Smooth muscle cell (in vitro differentiated cells): ENCODE measurements at regions not wholly inside any gene's neighbourhood (a gene's known extent, or its start where the extent isn't known, plus 50 kb on each side); places are given as distances from the start of the nearest gene placed in this dataset.

Source experiments
- DNase-seq: peaks from one replicate; lab custom pipeline; 2025; ENCODE audit not compliant: unreplicated experiment; lab: John Stamatoyannopoulos, UW
- H2AFZ ChIP-seq: fragments of 200-600 bp; sonication (generic); 2 replicates; pipeline ENCODE4 v1.6.0; 2016; ENCODE audit warnings: antibody characterized with exemption, low read depth, mild to moderate bottlenecking
- H3F3A ChIP-seq: fragments of 200-600 bp; sonication (generic); 2 replicates; pipeline ENCODE4 v1.6.0; 2017; ENCODE audit warnings: antibody characterized with exemption, low read depth
- H3K27ac ChIP-seq: fragments of 200-600 bp; sonication (generic); 2 replicates; pipeline ENCODE4 v1.5.1; 2016; ENCODE audit warnings: low read depth, mild to moderate bottlenecking
- H3K27me3 ChIP-seq: fragments of 200-600 bp; sonication (generic); 2 replicates; pipeline ENCODE4 v1.6.1; 2016; ENCODE audit warnings: low read depth, mild to moderate bottlenecking
- H3K36me3 ChIP-seq: fragments of 200-600 bp; sonication (generic); 2 replicates; pipeline ENCODE4 v1.5.1; 2016; ENCODE audit warnings: low read depth
- H3K4me1 ChIP-seq: fragments of 200-600 bp; sonication (generic); 2 replicates; pipeline ENCODE4 v1.5.1; 2016; ENCODE audit warnings: low read depth
- H3K4me2 ChIP-seq: fragments of 200-600 bp; sonication (generic); 2 replicates; pipeline ENCODE4 v1.6.0; 2016; ENCODE audit warnings: mild to moderate bottlenecking
- H3K4me3 ChIP-seq: fragments of 200-600 bp; sonication (generic); 2 replicates; pipeline ENCODE4 v1.5.1; 2016; ENCODE audit warnings: mild to moderate bottlenecking
- H3K79me2 ChIP-seq: fragments of 200-600 bp; sonication (generic); 2 replicates; pipeline ENCODE4 v1.6.0; 2016; ENCODE audit warnings: low read depth, mild to moderate bottlenecking
- H3K9ac ChIP-seq: fragments of 200-600 bp; sonication (generic); 2 replicates; pipeline ENCODE4 v1.6.0; 2016; ENCODE audit warnings: low read depth
- H3K9me3 ChIP-seq: fragments of 200-600 bp; sonication (generic); replicated peaks from 2 replicates; pipeline ENCODE4 v1.5.1; 2016; ENCODE audit warnings: low read depth
- H4K20me1 ChIP-seq: fragments of 200-600 bp; sonication (generic); 2 replicates; pipeline ENCODE4 v1.6.0; 2016; ENCODE audit warnings: low read depth
- CTCF ChIP-seq: fragments of 200-600 bp; sonication (generic); IDR thresholded peaks from 2 replicates; pipeline ENCODE4 v1.5.1; 2017; ENCODE audit warnings: borderline replicate concordance, mild to moderate bottlenecking, antibody characterized with exemption; ENCODE audit not compliant: insufficient read depth, poor library complexity, severe bottlenecking
- WGBS: methylation state at CpG from one replicate; pipeline ENCODE4 v1.1.7; 2016; ENCODE audit warnings: low lambda C conversion rate; 5-methylcytosine and 5-hydroxymethylcytosine counted together

DNA sequence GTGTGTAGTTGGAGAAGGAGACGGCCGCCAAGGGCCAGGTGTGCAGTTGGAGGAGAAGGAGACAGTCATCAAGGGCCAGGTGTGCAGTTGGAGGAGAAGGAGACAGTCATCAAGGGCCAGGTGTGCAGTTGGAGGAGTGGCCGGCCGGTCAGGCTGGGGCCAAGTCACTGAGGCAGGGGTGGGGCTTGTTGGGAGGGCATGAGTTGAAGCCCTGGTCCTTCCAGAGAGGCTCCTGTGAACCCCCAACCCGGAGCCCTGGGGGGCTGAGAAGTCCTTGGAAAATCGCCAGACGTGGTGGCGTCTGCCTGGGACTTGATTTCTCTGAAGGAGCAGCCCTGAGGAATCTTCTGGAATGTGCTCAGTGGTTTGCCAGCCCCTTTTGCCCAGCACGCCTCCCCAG lies 1320.5 kb downstream of the BRD1 start:
- no peaks in the 10 kb centered on the region for H4K20me1 ChIP-seq
- H3K9me3 ChIP-seq: no peaks in the 10 kb centered on the region
- no peaks in the 10 kb centered on the region for H3K4me1 ChIP-seq
- TF ChIP-seq CTCF: no peak
- H3K79me2 ChIP-seq: no peaks in the 10 kb centered on the region
- no peak overlapping the region for H2AFZ ChIP-seq
- no peak overlapping the region for H3K9ac ChIP-seq
- no peak overlapping the region for H3K4me2 ChIP-seq
- H3K27me3 ChIP-seq: no peaks in the 10 kb centered on the region
- H3K27ac ChIP-seq: no peak overlapping the region
- H3K36me3 ChIP-seq: no peaks in the 10 kb centered on the region
- H3F3A ChIP-seq: no peaks in the 10 kb centered on the region
- no peak overlapping the region for H3K4me3 ChIP-seq
- WGBS: 90% methylated on average over 9 of the region's 9 CpGs
- DNase-seq: no peak

GRCh38 chr22:48506506-48507145 lies 1321.0 kb downstream of the BRD1 start:
- H3K9ac ChIP-seq: no peak overlapping the region
- H3K36me3 ChIP-seq: no peaks in the 10 kb centered on the region
- H4K20me1 ChIP-seq: no peaks in the 10 kb centered on the region
- H3K9me3 ChIP-seq: no peaks in the 10 kb centered on the region
- 96% methylated on average over 17 of the region's 17 CpGs for WGBS
- H3K27me3 ChIP-seq: no peaks in the 10 kb centered on the region
- H3F3A ChIP-seq: no peaks in the 10 kb centered on the region
- H3K27ac ChIP-seq: no peak overlapping the region
- no peaks in the 10 kb centered on the region for H3K4me1 ChIP-seq
- DNase-seq: no peak
- H3K79me2 ChIP-seq: no peaks in the 10 kb centered on the region
- H3K4me3 ChIP-seq: no peak overlapping the region
- no peak overlapping the region for H3K4me2 ChIP-seq
- TF ChIP-seq CTCF: no peak
- H2AFZ ChIP-seq: no peak overlapping the region

- no peak for TF ChIP-seq CTCF
- H3K4me2 ChIP-seq: no peak overlapping the region
- H3K27ac ChIP-seq: no peak overlapping the region
- H3K36me3 ChIP-seq: no peaks in the 10 kb centered on the region
- no peak overlapping the region for H3K9ac ChIP-seq
- H3K79me2 ChIP-seq: no peaks in the 10 kb centered on the region
- WGBS: 90% methylated on average over 8 of the region's 8 CpGs
- no peak overlapping the region for H2AFZ ChIP-seq
- H3K4me1 ChIP-seq: no peaks in the 10 kb centered on the region
- no peak for DNase-seq
- H3F3A ChIP-seq: no peaks in the 10 kb centered on the region
- no peaks in the 10 kb centered on the region for H3K9me3 ChIP-seq
- H3K4me3 ChIP-seq: no peak overlapping the region
- no peaks in the 10 kb centered on the region for H4K20me1 ChIP-seq
- H3K27me3 ChIP-seq: no peaks in the 10 kb centered on the region
Observed at GRCh38 chr22:48505891-48506290, 1321.8 kb downstream of the BRD1 start.

- no peak for DNase-seq
- no peaks in the 10 kb centered on the region for H3K36me3 ChIP-seq
- H4K20me1 ChIP-seq: no peaks in the 10 kb centered on the region
- TF ChIP-seq CTCF: no peak
- H3K79me2 ChIP-seq: no peaks in the 10 kb centered on the region
- WGBS: 85% methylated on average over 7 of the region's 7 CpGs
- H2AFZ ChIP-seq: no peak overlapping the region
- no peak overlapping the region for H3K9ac ChIP-seq
- H3K4me3 ChIP-seq: no peak overlapping the region
- peaks cover 4% of the 10 kb centered on the region for H3K4me1 ChIP-seq
- H3K27me3 ChIP-seq: no peaks in the 10 kb centered on the region
- H3K4me2 ChIP-seq: no peak overlapping the region
- H3K27ac ChIP-seq: no peak overlapping the region
- no peaks in the 10 kb centered on the region for H3F3A ChIP-seq
- H3K9me3 ChIP-seq: no peaks in the 10 kb centered on the region
Observed at GRCh38 chr22:48504519-48505140, 1323.0 kb downstream of the BRD1 start.
